Endothelial cell of umbilical vein (primary cell): ENCODE measurements at regions not wholly inside any gene's neighbourhood (a gene's known extent, or its start where the extent isn't known, plus 50 kb on each side); places are given as distances from the start of the nearest gene placed in this dataset.

Experiments used
- BruUV-seq: library from RNA; stranded (reverse); fragments of 400-500 nt; replicated peaks from 2 replicates; lab custom pipeline; 2021; lab: Mats Ljungman, UMichigan
- CTCF ChIA-PET: fragments of 300-600, 350-600 bp; sonication (Branson Sonifier 250); formaldehyde crosslinking; loops from one replicate; lab custom pipeline; 2021; ENCODE audit warnings: antibody characterized with exemption, inconsistent platforms; lab: Charles Lee
- POLR2A ChIA-PET: fragments of 300-600, 350-600 bp; sonication (Branson Sonifier 250); formaldehyde crosslinking; loops from one replicate; lab custom pipeline; 2021; ENCODE audit warnings: antibody characterized with exemption, inconsistent platforms; lab: Charles Lee
- DNase-seq: peaks from one replicate; pipeline ENCODE4 v3.0.0-alpha.2; 2011; ENCODE audit warnings: low read depth, low spot score
- FAIRE-seq: peaks from 2 replicates; lab custom pipeline; 2011; peaks lifted over from hg19 to GRCh38; lab: Jason Lieb, UNC
- H2AFZ ChIP-seq: 2 replicates; pipeline ENCODE4 v1.6.0; 2012; ENCODE audit warnings: low read depth, low read length, control low read depth, inconsistent platforms
- H3K27ac ChIP-seq: 2 replicates; pipeline ENCODE4 v1.5.1; 2011; ENCODE audit warnings: low read depth, mild to moderate bottlenecking, control low read depth, low read length, moderate library complexity; ENCODE audit not compliant: insufficient read depth
- H3K27me3 ChIP-seq, 2 experiments: 2 replicates each; pipeline versions ENCODE4 v1.6.0 to v1.6.1; 2011; ENCODE audit warnings: low read length in 2 of 2, mixed read lengths in 1 of 2; ENCODE audit not compliant: control insufficient read depth in 2 of 2, insufficient read depth in 2 of 2
- H3K36me3 ChIP-seq, 2 experiments: 2 replicates in 1 of 2; 3 replicates in 1 of 2; pipeline ENCODE4 v1.5.1; 2011; ENCODE audit warnings: low read length in 2 of 2, mild to moderate bottlenecking in 1 of 2, moderate library complexity in 1 of 2; ENCODE audit not compliant: control insufficient read depth in 2 of 2, insufficient read depth in 2 of 2; ENCODE audit errors: extremely low read depth in 1 of 2
- H3K4me1 ChIP-seq: 3 replicates; pipeline ENCODE4 v1.5.1; 2011; ENCODE audit warnings: mild to moderate bottlenecking, low read length; ENCODE audit not compliant: control insufficient read depth, insufficient read depth; ENCODE audit errors: extremely low read depth
- H3K4me2 ChIP-seq: 2 replicates; pipeline ENCODE4 v1.6.1; 2011; ENCODE audit warnings: low read length, control low read depth, mixed read lengths; ENCODE audit not compliant: insufficient read depth
- H3K4me3 ChIP-seq, 3 experiments: fragments of 200-600 bp in 1 of 3; sonication (generic), shearing (Covaris generic) in 1 of 3; replicated peaks in 1 of 3; 2 replicates each; pipeline ENCODE4 v1.5.1; 2011 to 2016; ENCODE audit warnings: control low read depth in 3 of 3, low read length in 3 of 3, mild to moderate bottlenecking in 2 of 3, inconsistent platforms in 1 of 3, low read depth in 1 of 3, moderate library complexity in 1 of 3; ENCODE audit not compliant: insufficient read depth in 1 of 3
- H3K79me2 ChIP-seq: 2 replicates; pipeline ENCODE4 v1.6.0; 2012; ENCODE audit warnings: low read length, inconsistent platforms; ENCODE audit not compliant: control insufficient read depth, insufficient read depth
- H3K9ac ChIP-seq: replicated peaks from 2 replicates; pipeline ENCODE3; 2011; ENCODE audit warnings: low read length, control low read depth; ENCODE audit not compliant: insufficient read depth; ENCODE audit errors: extremely low read depth
- H3K9me1 ChIP-seq: replicated peaks from 3 replicates; pipeline ENCODE4 v1.6.0; 2011; ENCODE audit warnings: mild to moderate bottlenecking, low read length; ENCODE audit not compliant: control insufficient read depth, insufficient read depth; ENCODE audit errors: extremely low read depth
- H3K9me3 ChIP-seq: replicated peaks from 2 replicates; pipeline ENCODE4 v1.5.1; 2012; ENCODE audit warnings: low read length, inconsistent platforms; ENCODE audit not compliant: control insufficient read depth, insufficient read depth
- H4K20me1 ChIP-seq: replicated peaks from 2 replicates; pipeline ENCODE3; 2011; ENCODE audit warnings: mild to moderate bottlenecking, low read length; ENCODE audit not compliant: control insufficient read depth, insufficient read depth; ENCODE audit errors: extremely low read depth
- EZH2 ChIP-seq: IDR thresholded peaks from 2 replicates; pipeline ENCODE4 v1.6.1; 2012; ENCODE audit warnings: borderline replicate concordance, low read depth, mild to moderate bottlenecking, moderate library complexity, low read length, inconsistent platforms; ENCODE audit not compliant: severe bottlenecking
- FOS ChIP-seq: IDR thresholded peaks from 2 replicates; pipeline ENCODE4 v1.6.1; 2011; ENCODE audit warnings: mild to moderate bottlenecking, low read length, moderate library complexity, borderline replicate concordance; ENCODE audit not compliant: insufficient read depth
- GATA2 ChIP-seq: IDR thresholded peaks from 2 replicates; pipeline ENCODE4 v1.7.0; 2011; ENCODE audit warnings: low read depth, mild to moderate bottlenecking, moderate library complexity, mixed read lengths, low read length; ENCODE audit not compliant: insufficient read length, insufficient read depth
- JUN ChIP-seq: IDR thresholded peaks from 2 replicates; pipeline ENCODE4 v1.6.1; 2011; ENCODE audit warnings: borderline replicate concordance, low read depth; ENCODE audit not compliant: insufficient read length, insufficient read depth
- MAX ChIP-seq: IDR thresholded peaks from 2 replicates; pipeline ENCODE4 v1.6.1; 2011; ENCODE audit not compliant: insufficient read depth, insufficient read length
- MYC ChIP-seq: IDR thresholded peaks from one replicate; pipeline ENCODE4 v1.6.1; 2011; ENCODE audit warnings: mild to moderate bottlenecking, low read depth, low read length
- POLR2A ChIP-seq: IDR thresholded peaks from 2 replicates; pipeline ENCODE4 v1.6.1; 2012; ENCODE audit warnings: low read depth, mild to moderate bottlenecking, control low read depth, low read length
- POLR2AphosphoS5 ChIP-seq: IDR thresholded peaks from 2 replicates; pipeline ENCODE4 v1.6.1; 2012; ENCODE audit warnings: low read depth, mild to moderate bottlenecking, control low read depth, low read length, moderate library complexity; ENCODE audit not compliant: insufficient read depth
- dilution Hi-C: fragments of 300-500 bp; cut with MboI; formaldehyde crosslinking; loops from one replicate; pipeline ENCODE4 v1.15.0; 2019; ENCODE audit warnings: low sequenced_read_pairs; ENCODE audit not compliant: extremely low pct_ligation_motif_present
- intact Hi-C: fragments of 100-400 bp; cut with micrococcal nuclease; formaldehyde crosslinking; loops from one replicate; pipeline ENCODE4 v1.10.0; 2022
- TF ChIP-seq, protein P1 (sequence below), 2 donors: IDR thresholded peaks; 1 replicate in 1 of 2; 2 replicates in 1 of 2; pipeline ENCODE4 v1.5.1; 2011; ENCODE audit warnings: low read length in 2 of 2, mild to moderate bottlenecking in 2 of 2, moderate library complexity in 2 of 2, control low read depth in 1 of 2, inconsistent platforms in 1 of 2, low read depth in 1 of 2; ENCODE audit not compliant: insufficient read depth in 1 of 2; ENCODE audit errors: extremely low read depth in 1 of 2

DNA sequence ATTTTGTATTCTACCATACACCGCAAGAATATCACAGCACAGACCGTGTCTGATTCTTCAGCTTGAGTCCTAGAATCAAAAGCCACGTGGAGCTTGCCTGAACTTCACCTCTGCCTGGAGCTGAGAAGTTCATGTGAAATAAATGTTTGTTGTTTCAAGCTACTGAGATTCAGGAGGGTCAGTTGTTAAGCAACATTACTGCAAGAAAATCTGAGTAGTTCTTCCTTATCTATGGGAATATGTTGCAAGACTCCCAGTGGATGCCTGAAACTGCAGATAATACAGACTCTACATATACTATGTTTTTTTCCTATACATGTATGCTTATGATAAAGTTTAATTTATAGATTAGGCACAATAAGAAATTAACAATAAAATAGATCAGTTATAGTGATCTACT is 995.3 kb downstream of the TBC1D22A start:
- ChIA-PET CTCF (no interaction called here), POLR2A (no interaction called here)
- H3K36me3 ChIP-seq, result no peaks in the 10 kb centered on the region
- H2AFZ ChIP-seq, result no peak overlapping the region
- no peak for FAIRE-seq
- no peak for TF ChIP-seq POLR2AphosphoS5
- TF ChIP-seq, protein P1, sequence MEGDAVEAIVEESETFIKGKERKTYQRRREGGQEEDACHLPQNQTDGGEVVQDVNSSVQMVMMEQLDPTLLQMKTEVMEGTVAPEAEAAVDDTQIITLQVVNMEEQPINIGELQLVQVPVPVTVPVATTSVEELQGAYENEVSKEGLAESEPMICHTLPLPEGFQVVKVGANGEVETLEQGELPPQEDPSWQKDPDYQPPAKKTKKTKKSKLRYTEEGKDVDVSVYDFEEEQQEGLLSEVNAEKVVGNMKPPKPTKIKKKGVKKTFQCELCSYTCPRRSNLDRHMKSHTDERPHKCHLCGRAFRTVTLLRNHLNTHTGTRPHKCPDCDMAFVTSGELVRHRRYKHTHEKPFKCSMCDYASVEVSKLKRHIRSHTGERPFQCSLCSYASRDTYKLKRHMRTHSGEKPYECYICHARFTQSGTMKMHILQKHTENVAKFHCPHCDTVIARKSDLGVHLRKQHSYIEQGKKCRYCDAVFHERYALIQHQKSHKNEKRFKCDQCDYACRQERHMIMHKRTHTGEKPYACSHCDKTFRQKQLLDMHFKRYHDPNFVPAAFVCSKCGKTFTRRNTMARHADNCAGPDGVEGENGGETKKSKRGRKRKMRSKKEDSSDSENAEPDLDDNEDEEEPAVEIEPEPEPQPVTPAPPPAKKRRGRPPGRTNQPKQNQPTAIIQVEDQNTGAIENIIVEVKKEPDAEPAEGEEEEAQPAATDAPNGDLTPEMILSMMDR (IDR thresholded peaks at IDR 0.05; ENCODE audit: extremely low read depth in 1 of 2, insufficient read depth in 1 of 2, low read depth in 1 of 2, low read length in 2 of 2), result no peak
- TF ChIP-seq JUN, result no peak
- TF ChIP-seq EZH2, result no peak
- TF ChIP-seq MAX, result no peak
- no peak for TF ChIP-seq FOS
- no peak for TF ChIP-seq POLR2A
- no peak for TF ChIP-seq MYC
- no peak for TF ChIP-seq GATA2
- no peaks in the 10 kb centered on the region for H4K20me1 ChIP-seq
- intact Hi-C loops (no loop called here), dilution Hi-C loops (no loop called here)
- DNase-seq, result no peak
- H3K4me2 ChIP-seq, result no peak overlapping the region
- H3K79me2 ChIP-seq, result no peaks in the 10 kb centered on the region
- no peaks in the 10 kb centered on the region for H3K4me1 ChIP-seq
- H3K27me3 ChIP-seq, result no peaks in the 10 kb centered on the region
- no peaks in the 10 kb centered on the region for H3K9me1 ChIP-seq
- H3K9me3 ChIP-seq, result no peaks in the 10 kb centered on the region
- no peak overlapping the region for H3K9ac ChIP-seq
- no TSS peak for BruUV-seq
- H3K4me3 ChIP-seq, result no peak overlapping the region
- H3K27ac ChIP-seq, result no peak overlapping the region
